SU-DHL-6 (cell line): ENCODE measurements at regions not wholly inside any gene's neighbourhood (a gene's known extent, or its start where the extent isn't known, plus 50 kb on each side); places are given as distances from the start of the nearest gene placed in this dataset.

Source experiments
- H2AFZ ChIP-seq: fragments of 200-600 bp; sonication (generic); 2 replicates; pipeline ENCODE4 v1.6.1; 2014; ENCODE audit warnings: low read depth, mild to moderate bottlenecking, moderate library complexity, mixed read lengths, antibody characterized with exemption, low read length; ENCODE audit not compliant: severe bottlenecking
- H3F3A ChIP-seq: fragments of 200-600 bp; shearing (Covaris generic); 2 replicates; pipeline ENCODE4 v1.6.0; 2016; ENCODE audit warnings: antibody characterized with exemption, mild to moderate bottlenecking; ENCODE audit not compliant: insufficient read depth
- H3K27ac ChIP-seq: fragments of 200-600 bp; sonication (generic); 2 replicates; pipeline ENCODE4 v1.5.1; 2016; ENCODE audit warnings: low read depth, mild to moderate bottlenecking, low read length, moderate library complexity, mixed read lengths
- H3K27me3 ChIP-seq: fragments of 200-600 bp; sonication (generic), shearing (Covaris generic); 2 replicates; pipeline ENCODE4 v1.6.0; 2014; ENCODE audit warnings: mild to moderate bottlenecking, low read length
- H3K36me3 ChIP-seq: fragments of 200-600 bp; sonication (generic); 2 replicates; pipeline ENCODE4 v1.6.1; 2014; ENCODE audit warnings: mild to moderate bottlenecking, low read length, mixed read lengths
- H3K4me2 ChIP-seq: fragments of 300-600, 200-600 bp; shearing (Covaris generic), sonication (generic); 2 replicates; pipeline ENCODE4 v1.6.0; 2014; ENCODE audit warnings: low read length, low read depth, mild to moderate bottlenecking; ENCODE audit not compliant: poor library complexity, severe bottlenecking
- H3K4me3 ChIP-seq: fragments of 200-600 bp; sonication (generic); 2 replicates; pipeline ENCODE4 v1.5.1; 2014; ENCODE audit warnings: antibody characterized with exemption, low read length, mild to moderate bottlenecking, mixed read lengths; ENCODE audit not compliant: insufficient read depth, poor library complexity, severe bottlenecking
- H3K79me2 ChIP-seq: fragments of 200-600 bp; sonication (generic); 2 replicates; pipeline ENCODE4 v1.6.1; 2014; ENCODE audit warnings: mild to moderate bottlenecking, low read length, moderate library complexity; ENCODE audit not compliant: insufficient read depth
- H3K9ac ChIP-seq: fragments of 200-600 bp; sonication (generic); 2 replicates; pipeline ENCODE4 v1.7.0; 2014; ENCODE audit warnings: mild to moderate bottlenecking, low read length
- H3K9me2 ChIP-seq: fragments of 200-600 bp; sonication (generic); replicated peaks from 2 replicates; pipeline ENCODE4 v1.6.1; 2014; ENCODE audit warnings: low read length; ENCODE audit not compliant: insufficient read depth
- H3K9me3 ChIP-seq: fragments of 200-600 bp; sonication (generic); 2 replicates; pipeline ENCODE4 v1.6.1; 2014; ENCODE audit warnings: low read length, mixed read lengths; ENCODE audit not compliant: insufficient read depth
- H4K20me1 ChIP-seq: fragments of 200-600 bp; sonication (generic); 2 replicates; pipeline ENCODE4 v1.6.1; 2014; ENCODE audit warnings: low read depth, mild to moderate bottlenecking, antibody characterized with exemption, low read length, moderate library complexity, mixed read lengths
- EZH2phosphoT487 ChIP-seq: fragments of 200-600 bp; sonication (generic), shearing (Covaris generic); conservative IDR thresholded peaks from 2 replicates; pipeline ENCODE4 v1.6.1; 2018; ENCODE audit warnings: mild to moderate bottlenecking, antibody characterized with exemption, low read length, moderate library complexity, mixed read lengths
- TF ChIP-seq, protein P1 (sequence below): fragments of 200-600 bp; sonication (generic); IDR thresholded peaks from one replicate; pipeline ENCODE4 v1.5.1; 2017; ENCODE audit warnings: antibody characterized with exemption, mild to moderate bottlenecking, low read length, moderate library complexity; ENCODE audit not compliant: insufficient read depth, poor library complexity, severe bottlenecking

- no peak overlapping the region for H3K4me3 ChIP-seq
- H3K9me3 ChIP-seq = no peaks in the 10 kb centered on the region
- H3F3A ChIP-seq = no peaks in the 10 kb centered on the region
- H3K27ac ChIP-seq = no peak overlapping the region
- TF ChIP-seq, protein P1, sequence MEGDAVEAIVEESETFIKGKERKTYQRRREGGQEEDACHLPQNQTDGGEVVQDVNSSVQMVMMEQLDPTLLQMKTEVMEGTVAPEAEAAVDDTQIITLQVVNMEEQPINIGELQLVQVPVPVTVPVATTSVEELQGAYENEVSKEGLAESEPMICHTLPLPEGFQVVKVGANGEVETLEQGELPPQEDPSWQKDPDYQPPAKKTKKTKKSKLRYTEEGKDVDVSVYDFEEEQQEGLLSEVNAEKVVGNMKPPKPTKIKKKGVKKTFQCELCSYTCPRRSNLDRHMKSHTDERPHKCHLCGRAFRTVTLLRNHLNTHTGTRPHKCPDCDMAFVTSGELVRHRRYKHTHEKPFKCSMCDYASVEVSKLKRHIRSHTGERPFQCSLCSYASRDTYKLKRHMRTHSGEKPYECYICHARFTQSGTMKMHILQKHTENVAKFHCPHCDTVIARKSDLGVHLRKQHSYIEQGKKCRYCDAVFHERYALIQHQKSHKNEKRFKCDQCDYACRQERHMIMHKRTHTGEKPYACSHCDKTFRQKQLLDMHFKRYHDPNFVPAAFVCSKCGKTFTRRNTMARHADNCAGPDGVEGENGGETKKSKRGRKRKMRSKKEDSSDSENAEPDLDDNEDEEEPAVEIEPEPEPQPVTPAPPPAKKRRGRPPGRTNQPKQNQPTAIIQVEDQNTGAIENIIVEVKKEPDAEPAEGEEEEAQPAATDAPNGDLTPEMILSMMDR = no peak
- TF ChIP-seq EZH2phosphoT487 = no peak
- H4K20me1 ChIP-seq = no peaks in the 10 kb centered on the region
- no peak overlapping the region for H3K9ac ChIP-seq
- H3K4me2 ChIP-seq = no peak overlapping the region
- H3K9me2 ChIP-seq = no peaks in the 10 kb centered on the region
- no peaks in the 10 kb centered on the region for H3K36me3 ChIP-seq
- no peaks in the 10 kb centered on the region for H3K79me2 ChIP-seq
- H2AFZ ChIP-seq = no peak overlapping the region
- no peaks in the 10 kb centered on the region for H3K27me3 ChIP-seq
Observed at GRCh38 chr1:165116732-165117131, 239.8 kb downstream of the LMX1A start.

DNA sequence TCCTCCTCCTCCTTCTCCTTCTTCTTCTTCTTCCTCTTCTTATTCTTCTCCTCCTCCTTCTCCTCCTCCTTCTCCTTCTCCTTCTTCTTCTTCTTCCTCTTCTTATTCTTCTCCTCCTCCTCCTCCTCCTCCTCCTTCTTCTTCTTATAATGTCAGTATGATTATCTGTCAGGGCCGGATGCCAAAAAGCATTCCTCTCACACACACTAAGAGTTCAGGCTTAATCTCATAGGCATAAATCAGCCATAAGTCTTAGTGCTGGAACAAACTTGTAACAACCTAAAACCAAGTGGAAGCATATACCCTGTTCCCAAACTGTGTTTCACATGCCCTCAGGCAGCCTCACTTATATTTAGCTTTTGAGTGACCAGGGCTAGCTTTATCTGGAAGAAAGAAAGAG, 240.3 kb downstream of the LMX1A start:
- Histone ChIP-seq H3K9me2 (no peaks in the 10 kb centered on the region), H3K4me3 (no peak overlapping the region), H3K9ac (no peak overlapping the region), H3K27me3 (no peaks in the 10 kb centered on the region), H4K20me1 (no peaks in the 10 kb centered on the region), H3K27ac (no peak overlapping the region), H3K9me3 (no peaks in the 10 kb centered on the region), H3K79me2 (no peaks in the 10 kb centered on the region), H2AFZ (no peak overlapping the region), H3K4me2 (no peak overlapping the region), H3F3A (no peaks in the 10 kb centered on the region), H3K36me3 (no peaks in the 10 kb centered on the region)
- TF ChIP-seq, protein P1 = no peak
- TF ChIP-seq EZH2phosphoT487 = no peak

GRCh38 chr1:165114889-165115285, 241.6 kb downstream of the LMX1A start:
- H3K36me3 ChIP-seq = no peaks in the 10 kb centered on the region
- H3K79me2 ChIP-seq = no peaks in the 10 kb centered on the region
- H3K9me2 ChIP-seq = no peaks in the 10 kb centered on the region
- no peak overlapping the region for H3K9ac ChIP-seq
- H3K4me2 ChIP-seq = no peak overlapping the region
- H3F3A ChIP-seq = no peaks in the 10 kb centered on the region
- H3K4me3 ChIP-seq = no peak overlapping the region
- no peaks in the 10 kb centered on the region for H3K27me3 ChIP-seq
- H3K9me3 ChIP-seq = no peaks in the 10 kb centered on the region
- TF ChIP-seq, protein P1 = no peak
- no peak for TF ChIP-seq EZH2phosphoT487
- no peak overlapping the region for H3K27ac ChIP-seq
- no peaks in the 10 kb centered on the region for H4K20me1 ChIP-seq
- H2AFZ ChIP-seq = no peak overlapping the region
